Right hindlimb (tissue), 1 donor: ENCODE measurements at regions not wholly inside any gene's neighbourhood (a gene's known extent, or its start where the extent isn't known, plus 50 kb on each side); places are given as distances from the start of the nearest gene placed in this dataset.

Experiments used
- DNase-seq: peaks from one replicate; pipeline ENCODE4 v3.0.0-alpha.2; 2018

- no peak for DNase-seq
These were observed 196.8 kb upstream of the RPS6KA3 start for GRCh38 chrX:20463296-20464075.

GRCh38 chrX:20461576-20461975 lies 194.9 kb upstream of the RPS6KA3 start:
- no peak for DNase-seq

- DNase-seq = no peak
These were observed 194.3 kb upstream of the RPS6KA3 start for GRCh38 chrX:20461002-20461401.

GRCh38 chrX:20459410-20460350 lies 193.0 kb upstream of the RPS6KA3 start:
- DNase-seq = no peak

GRCh38 chrX:20456971-20457370 lies 190.3 kb upstream of the RPS6KA3 start:
- no peak for DNase-seq

- no peak for DNase-seq
These were observed 188.3 kb upstream of the RPS6KA3 start for GRCh38 chrX:20455001-20455400.

GRCh38 chrX:20454117-20454516 lies 187.4 kb upstream of the RPS6KA3 start:
- DNase-seq = no peak

- no peak for DNase-seq
These were observed 185.8 kb upstream of the RPS6KA3 start for GRCh38 chrX:20452487-20452886.

- no peak for DNase-seq
These were observed 185.2 kb upstream of the RPS6KA3 start for GRCh38 chrX:20451929-20452328.

- no peak for DNase-seq
These were observed 178.4 kb upstream of the RPS6KA3 start for GRCh38 chrX:20445109-20445508.

- peak; percentile 59 for DNase-seq
These were observed 175.9 kb upstream of the RPS6KA3 start for GRCh38 chrX:20442597-20442996.

- DNase-seq = no peak
These were observed 174.4 kb upstream of the RPS6KA3 start for GRCh38 chrX:20441123-20441522.

- DNase-seq = no peak
These were observed 172.3 kb upstream of the RPS6KA3 start for GRCh38 chrX:20438871-20439526.

- DNase-seq = no peak
These were observed 171.0 kb upstream of the RPS6KA3 start for GRCh38 chrX:20437683-20438082.

GRCh38 chrX:20435913-20436312 lies 169.2 kb upstream of the RPS6KA3 start:
- no peak for DNase-seq

GRCh38 chrX:20434986-20435385 lies 168.3 kb upstream of the RPS6KA3 start:
- peak; percentile 32 for DNase-seq

- DNase-seq = no peak
These were observed 166.7 kb upstream of the RPS6KA3 start for GRCh38 chrX:20433388-20433775.

- DNase-seq = no peak
These were observed 166.2 kb upstream of the RPS6KA3 start for GRCh38 chrX:20432746-20433387.

- DNase-seq = no peak
These were observed 165.3 kb upstream of the RPS6KA3 start for GRCh38 chrX:20432048-20432447.

GRCh38 chrX:20431486-20431885 lies 164.8 kb upstream of the RPS6KA3 start:
- DNase-seq = no peak

GRCh38 chrX:20427173-20427770 lies 160.6 kb upstream of the RPS6KA3 start:
- no peak for DNase-seq

- no peak for DNase-seq
These were observed 155.0 kb upstream of the RPS6KA3 start for GRCh38 chrX:20421697-20422096.
